Lower leg skin (tissue), 4 donors: ENCODE measurements at regions not wholly inside any gene's neighbourhood (a gene's known extent, or its start where the extent isn't known, plus 50 kb on each side); places are given as distances from the start of the nearest gene placed in this dataset.

Experiments used
- DNase-seq, 2 donors: peaks; one replicate each; pipeline ENCODE4 v3.0.0-alpha.2; 2019; ENCODE audit warnings: low spot score in 2 of 2
- H3K4me3 ChIP-seq: fragments of 200-600 bp; sonication (generic); 2 replicates; pipeline ENCODE4 v1.5.1; 2017; ENCODE audit warnings: mild to moderate bottlenecking, low read depth; ENCODE audit not compliant: poor library complexity, severe bottlenecking
- CTCF ChIP-seq, 3 donors: fragments of 450-650 bp; IDR thresholded peaks; one replicate each; pipeline ENCODE4 v1.5.1; 2016; ENCODE audit warnings: antibody characterized with exemption in 3 of 3, mild to moderate bottlenecking in 3 of 3, moderate library complexity in 2 of 3
- POLR2A ChIP-seq, 2 donors: fragments of 450-650 bp; IDR thresholded peaks; one replicate each; pipeline ENCODE4 v1.6.1; 2016 to 2017; ENCODE audit warnings: antibody characterized with exemption in 2 of 2, mild to moderate bottlenecking in 1 of 2, moderate library complexity in 1 of 2
- WGBS, 2 donors: methylation state at CpG; one replicate each; pipeline ENCODE4 v1.1.5; 2018; 5-methylcytosine and 5-hydroxymethylcytosine counted together
- intact Hi-C: fragments of 100-400 bp; cut with DNase I; formaldehyde crosslinking; loops from one replicate; pipeline ENCODE4 v1.15.0; 2023; ENCODE audit warnings: low total_unique reads

- no peak for DNase-seq
- TF ChIP-seq CTCF (IDR thresholded peaks at IDR 0.05) (no peak), POLR2A (IDR thresholded peaks at IDR 0.05) (no peak)
- intact Hi-C loops, result no loop called here
- no peak overlapping the region for H3K4me3 ChIP-seq
Observed at GRCh38 chr2:211157211-211157610, 600.8 kb downstream of the CPS1 start.

GRCh38 chr2:211157856-211158463 is 601.6 kb downstream of the CPS1 start:
- WGBS, 2 donors, result 13% methylated on average over 5 of the region's 5 CpGs
- no peak overlapping the region for H3K4me3 ChIP-seq
- TF ChIP-seq POLR2A (IDR thresholded peaks at IDR 0.05) (no peak), CTCF (IDR thresholded peaks at IDR 0.05) (no peak)
- DNase-seq, result peak; percentile 55 to 92
- intact Hi-C loops, result no loop called here

GRCh38 chr2:211159972-211160371 is 603.6 kb downstream of the CPS1 start:
- TF ChIP-seq POLR2A (IDR thresholded peaks at IDR 0.05) (no peak), CTCF (IDR thresholded peaks at IDR 0.05) (no peak)
- intact Hi-C loops, result no loop called here
- DNase-seq, result no peak
- WGBS, 2 donors, result 80 to 82% methylated on average over 7 of the region's 7 CpGs
- no peak overlapping the region for H3K4me3 ChIP-seq

GRCh38 chr2:211161236-211161635 is 604.8 kb downstream of the CPS1 start:
- TF ChIP-seq POLR2A (IDR thresholded peaks at IDR 0.05), result no peak
- no peak for TF ChIP-seq CTCF (IDR thresholded peaks at IDR 0.05)
- H3K4me3 ChIP-seq, result no peak overlapping the region
- DNase-seq, result no peak
- intact Hi-C loops, result no loop called here
- 69 to 73% methylated on average over 5 of the region's 5 CpGs for WGBS, 2 donors

- 65 to 67% methylated on average over 3 of the region's 3 CpGs for WGBS, 2 donors
- no peak overlapping the region for H3K4me3 ChIP-seq
- TF ChIP-seq POLR2A (IDR thresholded peaks at IDR 0.05) (no peak), CTCF (IDR thresholded peaks at IDR 0.05) (no peak)
- no peak for DNase-seq
- intact Hi-C loops, result no loop called here
Observed at GRCh38 chr2:211162911-211163310, 606.5 kb downstream of the CPS1 start.

GRCh38 chr2:211170843-211171242 is 614.4 kb downstream of the CPS1 start:
- WGBS, 2 donors, result 92 to 94% methylated on average over 4 of the region's 4 CpGs
- TF ChIP-seq POLR2A (IDR thresholded peaks at IDR 0.05) (no peak), CTCF (IDR thresholded peaks at IDR 0.05) (no peak)
- no peak for DNase-seq
- no peak overlapping the region for H3K4me3 ChIP-seq
- intact Hi-C loops, result no loop called here
